ENCODE measurements at regions not wholly inside any gene's neighbourhood (a gene's known extent, or its start where the extent isn't known, plus 50 kb on each side); places are given as distances from the start of the nearest gene placed in this dataset.

DNA sequence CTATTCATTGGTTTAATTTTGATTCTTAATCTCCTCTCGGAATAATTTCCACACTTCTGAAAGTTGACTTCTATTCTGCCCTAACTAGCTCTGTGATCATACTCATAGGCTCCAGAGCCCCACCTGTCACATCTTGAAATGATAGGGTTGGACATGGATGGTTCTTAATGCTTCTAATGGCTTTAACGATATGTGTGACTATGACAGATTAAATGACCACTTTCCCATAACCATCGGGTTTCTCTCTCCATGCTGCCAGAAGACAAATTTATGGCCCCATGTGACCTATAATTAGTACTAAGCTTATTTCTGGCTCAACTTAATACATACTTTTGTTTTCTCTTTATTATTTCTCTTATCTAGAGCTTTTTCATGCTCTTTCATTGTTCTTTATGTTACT, 251.1 kb upstream of the TUT7 start:
- no TSS peak for BruUV-seq (replicated peaks)
- H3K9me3 Mint-ChIP-seq (ENCODE audit: low read depth, unreplicated experiment): no peaks in the 10 kb centered on the region
- no peak overlapping the region for H3K4me3 Mint-ChIP-seq (ENCODE audit: low read depth, unreplicated experiment)
- intact Hi-C loops (cut with micrococcal nuclease; ENCODE audit: unreplicated experiment): no loop called here
- TF ChIP-seq, protein P1, sequence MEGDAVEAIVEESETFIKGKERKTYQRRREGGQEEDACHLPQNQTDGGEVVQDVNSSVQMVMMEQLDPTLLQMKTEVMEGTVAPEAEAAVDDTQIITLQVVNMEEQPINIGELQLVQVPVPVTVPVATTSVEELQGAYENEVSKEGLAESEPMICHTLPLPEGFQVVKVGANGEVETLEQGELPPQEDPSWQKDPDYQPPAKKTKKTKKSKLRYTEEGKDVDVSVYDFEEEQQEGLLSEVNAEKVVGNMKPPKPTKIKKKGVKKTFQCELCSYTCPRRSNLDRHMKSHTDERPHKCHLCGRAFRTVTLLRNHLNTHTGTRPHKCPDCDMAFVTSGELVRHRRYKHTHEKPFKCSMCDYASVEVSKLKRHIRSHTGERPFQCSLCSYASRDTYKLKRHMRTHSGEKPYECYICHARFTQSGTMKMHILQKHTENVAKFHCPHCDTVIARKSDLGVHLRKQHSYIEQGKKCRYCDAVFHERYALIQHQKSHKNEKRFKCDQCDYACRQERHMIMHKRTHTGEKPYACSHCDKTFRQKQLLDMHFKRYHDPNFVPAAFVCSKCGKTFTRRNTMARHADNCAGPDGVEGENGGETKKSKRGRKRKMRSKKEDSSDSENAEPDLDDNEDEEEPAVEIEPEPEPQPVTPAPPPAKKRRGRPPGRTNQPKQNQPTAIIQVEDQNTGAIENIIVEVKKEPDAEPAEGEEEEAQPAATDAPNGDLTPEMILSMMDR (IDR thresholded peaks at IDR 0.05; ENCODE audit: unreplicated experiment): no peak
- H3K4me1 Mint-ChIP-seq (ENCODE audit: low read depth, unreplicated experiment): no peaks in the 10 kb centered on the region
- no peaks in the 10 kb centered on the region for H3K36me3 Mint-ChIP-seq (ENCODE audit: insufficient read depth, unreplicated experiment)
- H3K27me3 Mint-ChIP-seq (ENCODE audit: unreplicated experiment): peaks cover 35% of the 10 kb centered on the region
- CTCF ChIA-PET: no interaction called here
- H3K27ac Mint-ChIP-seq (ENCODE audit: unreplicated experiment): no peak overlapping the region
- no peak for DNase-seq

- H3K4me1 Mint-ChIP-seq (ENCODE audit: low read depth, unreplicated experiment): no peaks in the 10 kb centered on the region
- no peak overlapping the region for H3K4me3 Mint-ChIP-seq (ENCODE audit: low read depth, unreplicated experiment)
- H3K36me3 Mint-ChIP-seq (ENCODE audit: insufficient read depth, unreplicated experiment): no peaks in the 10 kb centered on the region
- intact Hi-C loops (cut with micrococcal nuclease; ENCODE audit: unreplicated experiment): no loop called here
- H3K27ac Mint-ChIP-seq (ENCODE audit: unreplicated experiment): no peak overlapping the region
- no TSS peak for BruUV-seq (replicated peaks)
- CTCF ChIA-PET: no interaction called here
- DNase-seq: no peak
- peaks cover 35% of the 10 kb centered on the region for H3K27me3 Mint-ChIP-seq (ENCODE audit: unreplicated experiment)
- H3K9me3 Mint-ChIP-seq (ENCODE audit: low read depth, unreplicated experiment): no peaks in the 10 kb centered on the region
- TF ChIP-seq, protein P1 (IDR thresholded peaks at IDR 0.05; ENCODE audit: unreplicated experiment): no peak
Measured at GRCh38 chr9:86604741-86605140, 250.5 kb upstream of the TUT7 start.

GRCh38 chr9:86602715-86603114, 248.5 kb upstream of the TUT7 start:
- TF ChIP-seq, protein P1 (IDR thresholded peaks at IDR 0.05; ENCODE audit: unreplicated experiment): no peak
- Mint-ChIP-seq H3K27me3 (ENCODE audit: unreplicated experiment) (peaks cover 35% of the 10 kb centered on the region), H3K4me3 (ENCODE audit: low read depth, unreplicated experiment) (no peak overlapping the region), H3K27ac (ENCODE audit: unreplicated experiment) (no peak overlapping the region), H3K9me3 (ENCODE audit: low read depth, unreplicated experiment) (no peaks in the 10 kb centered on the region), H3K36me3 (ENCODE audit: insufficient read depth, unreplicated experiment) (no peaks in the 10 kb centered on the region), H3K4me1 (ENCODE audit: low read depth, unreplicated experiment) (no peaks in the 10 kb centered on the region)
- intact Hi-C loops (cut with micrococcal nuclease; ENCODE audit: unreplicated experiment): no loop called here
- DNase-seq: no peak
- CTCF ChIA-PET: no interaction called here
- BruUV-seq (replicated peaks): no TSS peak

- Mint-ChIP-seq H3K4me3 (ENCODE audit: low read depth, unreplicated experiment) (no peak overlapping the region), H3K27me3 (ENCODE audit: unreplicated experiment) (peaks cover 35% of the 10 kb centered on the region), H3K4me1 (ENCODE audit: low read depth, unreplicated experiment) (no peaks in the 10 kb centered on the region), H3K9me3 (ENCODE audit: low read depth, unreplicated experiment) (no peaks in the 10 kb centered on the region), H3K27ac (ENCODE audit: unreplicated experiment) (no peak overlapping the region), H3K36me3 (ENCODE audit: insufficient read depth, unreplicated experiment) (no peaks in the 10 kb centered on the region)
- CTCF ChIA-PET: no interaction called here
- intact Hi-C loops (cut with micrococcal nuclease; ENCODE audit: unreplicated experiment): no loop called here
- no TSS peak for BruUV-seq (replicated peaks)
- TF ChIP-seq, protein P1 (IDR thresholded peaks at IDR 0.05; ENCODE audit: unreplicated experiment): no peak
- DNase-seq: no peak
Measured at GRCh38 chr9:86601697-86602096, 247.5 kb upstream of the TUT7 start.
